H9 (cell line): ENCODE measurements at regions not wholly inside any gene's neighbourhood (a gene's known extent, or its start where the extent isn't known, plus 50 kb on each side); places are given as distances from the start of the nearest gene placed in this dataset.

Experiments
- DNase-seq: peaks from one replicate; pipeline ENCODE4 v3.0.0-alpha.2; 2017
- H2AFZ ChIP-seq: one replicate; pipeline ENCODE4 v1.6.1; 2013; ENCODE audit warnings: mild to moderate bottlenecking, low read length, control low read depth, moderate library complexity
- H2AK5ac ChIP-seq: 2 replicates; pipeline ENCODE4 v1.6.1; 2013; ENCODE audit warnings: low read length, control low read depth, mixed read lengths; ENCODE audit not compliant: insufficient read length
- H2BK120ac ChIP-seq: one replicate; pipeline ENCODE4 v1.6.1; 2013; ENCODE audit warnings: low read depth, mild to moderate bottlenecking, low read length, control low read depth, inconsistent platforms; ENCODE audit not compliant: poor library complexity, severe bottlenecking
- H2BK12ac ChIP-seq: 2 replicates; pipeline ENCODE4 v1.6.1; 2013; ENCODE audit warnings: low read length, control low read depth, mixed read lengths, low read depth; ENCODE audit not compliant: insufficient read length
- H2BK15ac ChIP-seq: 2 replicates; pipeline ENCODE4 v1.6.1; 2013; ENCODE audit warnings: low read depth, low read length, control low read depth
- H2BK20ac ChIP-seq: one replicate; pipeline ENCODE4 v1.6.1; 2013; ENCODE audit warnings: low read depth, mild to moderate bottlenecking, low read length, control low read depth, inconsistent platforms; ENCODE audit not compliant: poor library complexity, severe bottlenecking
- H2BK5ac ChIP-seq: 2 replicates; pipeline ENCODE4 v1.6.1; 2013; ENCODE audit warnings: low read length, control low read depth, mixed read lengths; ENCODE audit not compliant: insufficient read length
- H3K14ac ChIP-seq: 2 replicates; pipeline ENCODE4 v1.6.1; 2013; ENCODE audit warnings: low read length, control low read depth; ENCODE audit not compliant: insufficient read depth
- H3K18ac ChIP-seq: 2 replicates; pipeline ENCODE4 v1.6.1; 2013; ENCODE audit warnings: low read depth, mild to moderate bottlenecking, mixed read lengths, low read length, control low read depth; ENCODE audit not compliant: insufficient read length
- H3K23ac ChIP-seq: 2 replicates; pipeline ENCODE4 v1.6.1; 2013; ENCODE audit warnings: low read length, control low read depth, mixed read lengths, low read depth; ENCODE audit not compliant: insufficient read length
- H3K23me2 ChIP-seq: 2 replicates; pipeline ENCODE4 v1.6.1; 2013; ENCODE audit warnings: low read depth, mild to moderate bottlenecking, mixed read lengths, low read length, control low read depth; ENCODE audit not compliant: insufficient read length, poor library complexity, severe bottlenecking
- H3K27ac ChIP-seq: 2 replicates; pipeline ENCODE4 v1.5.1; 2013; ENCODE audit warnings: low read length, control low read depth, mixed read lengths, low read depth; ENCODE audit not compliant: insufficient read length
- H3K27me3 ChIP-seq: 2 replicates; pipeline ENCODE4 v1.6.1; 2013; ENCODE audit warnings: low read length, control low read depth, inconsistent platforms; ENCODE audit not compliant: insufficient read depth
- H3K4ac ChIP-seq: 2 replicates; pipeline ENCODE4 v1.6.1; 2013; ENCODE audit warnings: low read depth, mild to moderate bottlenecking, control low read depth, inconsistent platforms, low read length, moderate library complexity
- H3K4me1 ChIP-seq: 2 replicates; pipeline ENCODE4 v1.6.1; 2013; ENCODE audit warnings: low read length, control low read depth, inconsistent platforms; ENCODE audit not compliant: insufficient read depth
- H3K4me2 ChIP-seq: 2 replicates; pipeline ENCODE4 v1.6.1; 2013; ENCODE audit warnings: low read length, control low read depth, mixed read lengths; ENCODE audit not compliant: insufficient read length, insufficient read depth
- H3K56ac ChIP-seq: 2 replicates; pipeline ENCODE4 v1.6.1; 2013; ENCODE audit warnings: low read depth, mild to moderate bottlenecking, mixed read lengths, low read length, control low read depth; ENCODE audit not compliant: insufficient read length
- H3K79me1 ChIP-seq: 2 replicates; pipeline ENCODE4 v1.6.1; 2013; ENCODE audit warnings: low read depth, mild to moderate bottlenecking, moderate library complexity, low read length, control low read depth, inconsistent platforms; ENCODE audit not compliant: insufficient read depth, poor library complexity, severe bottlenecking
- H3K79me2 ChIP-seq: 2 replicates; pipeline ENCODE4 v1.6.1; 2013; ENCODE audit warnings: low read length, control low read depth, inconsistent platforms; ENCODE audit not compliant: insufficient read depth
- H3K9ac ChIP-seq: 2 replicates; pipeline ENCODE4 v1.6.1; 2013; ENCODE audit warnings: low read length, control low read depth, mixed read lengths; ENCODE audit not compliant: insufficient read length; ENCODE audit errors: extremely low read depth
- H3K9me3 ChIP-seq: one replicate; pipeline ENCODE4 v1.6.1; 2013; ENCODE audit warnings: low read depth, low read length, inconsistent platforms; ENCODE audit not compliant: control insufficient read depth
- H3T11ph ChIP-seq: one replicate; pipeline ENCODE4 v1.6.1; 2013; ENCODE audit warnings: mild to moderate bottlenecking, low read length, control low read depth, inconsistent platforms
- H4K20me1 ChIP-seq: one replicate; pipeline ENCODE4 v1.6.1; 2013; ENCODE audit not compliant: control insufficient read depth, insufficient read length, insufficient read depth
- H4K5ac ChIP-seq: 2 replicates; pipeline ENCODE4 v1.6.1; 2013; ENCODE audit warnings: low read depth, mild to moderate bottlenecking, mixed read lengths, low read length, control low read depth; ENCODE audit not compliant: insufficient read length
- H4K8ac ChIP-seq: replicated peaks from 2 replicates; pipeline ENCODE4 v1.6.1; 2013; ENCODE audit warnings: low read length, control low read depth, mixed read lengths, low read depth; ENCODE audit not compliant: insufficient read length
- H4K91ac ChIP-seq: 2 replicates; pipeline ENCODE4 v1.6.1; 2013; ENCODE audit warnings: low read depth, mild to moderate bottlenecking, moderate library complexity, mixed read lengths, low read length, control low read depth; ENCODE audit not compliant: insufficient read length
- H3K27ac Mint-ChIP-seq, 3 experiments: 2 replicates in 2 of 3; 3 replicates in 1 of 3; pipeline ENCODE4 v1.8.0; 2020 to 2021; ENCODE audit warnings: mixed read lengths in 3 of 3, mild to moderate bottlenecking in 1 of 3, moderate library complexity in 1 of 3
- H3K27me3 Mint-ChIP-seq: 2 replicates; pipeline ENCODE4 v1.8.0; 2021; ENCODE audit warnings: low read depth, mild to moderate bottlenecking, moderate library complexity, mixed read lengths
- H3K36me3 Mint-ChIP-seq, 3 experiments: 2 replicates in 2 of 3; 3 replicates in 1 of 3; pipeline ENCODE4 v1.8.0; 2020 to 2021; ENCODE audit warnings: low read depth in 3 of 3, mixed read lengths in 3 of 3; ENCODE audit not compliant: insufficient read depth in 1 of 3
- H3K4me1 Mint-ChIP-seq, 2 experiments: 2 replicates each; pipeline ENCODE4 v1.8.0; 2020; ENCODE audit warnings: mixed read lengths in 2 of 2
- H3K4me3 Mint-ChIP-seq, 2 experiments: 2 replicates in 1 of 2; 3 replicates in 1 of 2; pipeline ENCODE4 v1.8.0; 2020 to 2021; ENCODE audit warnings: mild to moderate bottlenecking in 2 of 2, mixed read lengths in 2 of 2, moderate library complexity in 1 of 2
- H3K9me3 Mint-ChIP-seq, 2 experiments: 2 replicates in 1 of 2; 3 replicates in 1 of 2; pipeline ENCODE4 v1.8.0; 2020; ENCODE audit warnings: mild to moderate bottlenecking in 2 of 2, mixed read lengths in 2 of 2, moderate library complexity in 1 of 2
- CTCF ChIP-seq: fragments of 200-600 bp; sonication (generic); conservative IDR thresholded peaks from 3 replicates; pipeline ENCODE4 v1.8.0; 2021; ENCODE audit warnings: antibody characterized with exemption, mild to moderate bottlenecking
- WGBS: extraction: QIAGEN DNeasy Blood & Tissue Kit; methylation state at CpG from one replicate; pipeline ENCODE4 v1.1.7; 2013; ENCODE audit warnings: missing lambda C conversion rate, low lambda C conversion rate, mixed read lengths; ENCODE audit not compliant: insufficient read length; ENCODE audit errors: extremely low coverage; 5-methylcytosine and 5-hydroxymethylcytosine counted together

GRCh38 chr2:183375821-183376220 lies 251.6 kb downstream of the NUP35 start:
- H3K79me1 ChIP-seq = no peaks in the 10 kb centered on the region

More at GRCh38 chr2:183375821-183376220, 251.6 kb downstream of the NUP35 start:
- Histone ChIP-seq H3K4me2 (no peak overlapping the region), H3K4ac (no peak overlapping the region), H4K5ac (no peak overlapping the region), H2AFZ (no peak overlapping the region), H3K18ac (no peak overlapping the region), H2BK20ac (no peak overlapping the region), H4K91ac (no peak overlapping the region), H3K14ac (no peak overlapping the region), H4K20me1 (no peaks in the 10 kb centered on the region), H3K56ac (no peak overlapping the region), H3K27me3 (no peaks in the 10 kb centered on the region), H2AK5ac (no peak overlapping the region), H3T11ph (no peak overlapping the region), H3K9me3 (no peaks in the 10 kb centered on the region), H3K79me2 (no peaks in the 10 kb centered on the region), H3K23me2 (no peaks in the 10 kb centered on the region), H2BK15ac (no peak overlapping the region), H4K8ac (no peak overlapping the region), H3K9ac (no peak overlapping the region), H2BK12ac (no peak overlapping the region), H2BK5ac (no peak overlapping the region), H3K23ac (no peak overlapping the region), H3K4me1 (no peaks in the 10 kb centered on the region), H3K27ac (no peak overlapping the region), H2BK120ac (no peak overlapping the region)
- DNase-seq = no peak
- WGBS = no CpG with 5 or more reads among the region's 3 CpGs
- H3K27ac Mint-ChIP-seq = no peak overlapping the region
- no peak for TF ChIP-seq CTCF
- no peaks in the 10 kb centered on the region for H3K27me3 Mint-ChIP-seq
- no peak overlapping the region for H3K4me3 Mint-ChIP-seq
- H3K9me3 Mint-ChIP-seq = no peaks in the 10 kb centered on the region
- H3K4me1 Mint-ChIP-seq = no peaks in the 10 kb centered on the region
- H3K36me3 Mint-ChIP-seq = no peaks in the 10 kb centered on the region
